PFSK-1 (cell line): ENCODE measurements at regions not wholly inside any gene's neighbourhood (a gene's known extent, or its start where the extent isn't known, plus 50 kb on each side); places are given as distances from the start of the nearest gene placed in this dataset.

ENCODE experiments used
- FOXP2 ChIP-seq: optimal IDR thresholded peaks from 2 replicates; pipeline ENCODE3; 2011; ENCODE audit warnings: borderline replicate concordance, control low read depth, inconsistent platforms; ENCODE audit not compliant: insufficient read depth; ENCODE audit errors: extremely low read length, extremely low read depth
- POLR2AphosphoS5 ChIP-seq: IDR thresholded peaks from 2 replicates; pipeline ENCODE4 v1.6.1; 2012; ENCODE audit warnings: low read depth, mild to moderate bottlenecking, control low read depth, low read length, moderate library complexity
- SIN3A ChIP-seq: IDR thresholded peaks from 2 replicates; pipeline ENCODE4 v1.6.1; 2012; ENCODE audit warnings: mild to moderate bottlenecking, low read length, moderate library complexity, borderline replicate concordance; ENCODE audit not compliant: insufficient read depth
- TAF1 ChIP-seq: IDR thresholded peaks from 2 replicates; pipeline ENCODE4 v1.6.1; 2012; ENCODE audit warnings: low read length, control low read depth, borderline replicate concordance; ENCODE audit not compliant: insufficient read depth
- TF ChIP-seq, protein P1 (sequence below), 2 experiments: IDR thresholded peaks; 2 replicates each; pipeline versions ENCODE4 v1.6.1 to v1.8.0; 2011 to 2012; ENCODE audit warnings: low read depth in 2 of 2, low read length in 2 of 2, control low read depth in 1 of 2, inconsistent platforms in 1 of 2, mild to moderate bottlenecking in 1 of 2, moderate library complexity in 1 of 2; ENCODE audit not compliant: insufficient read depth in 1 of 2

DNA sequence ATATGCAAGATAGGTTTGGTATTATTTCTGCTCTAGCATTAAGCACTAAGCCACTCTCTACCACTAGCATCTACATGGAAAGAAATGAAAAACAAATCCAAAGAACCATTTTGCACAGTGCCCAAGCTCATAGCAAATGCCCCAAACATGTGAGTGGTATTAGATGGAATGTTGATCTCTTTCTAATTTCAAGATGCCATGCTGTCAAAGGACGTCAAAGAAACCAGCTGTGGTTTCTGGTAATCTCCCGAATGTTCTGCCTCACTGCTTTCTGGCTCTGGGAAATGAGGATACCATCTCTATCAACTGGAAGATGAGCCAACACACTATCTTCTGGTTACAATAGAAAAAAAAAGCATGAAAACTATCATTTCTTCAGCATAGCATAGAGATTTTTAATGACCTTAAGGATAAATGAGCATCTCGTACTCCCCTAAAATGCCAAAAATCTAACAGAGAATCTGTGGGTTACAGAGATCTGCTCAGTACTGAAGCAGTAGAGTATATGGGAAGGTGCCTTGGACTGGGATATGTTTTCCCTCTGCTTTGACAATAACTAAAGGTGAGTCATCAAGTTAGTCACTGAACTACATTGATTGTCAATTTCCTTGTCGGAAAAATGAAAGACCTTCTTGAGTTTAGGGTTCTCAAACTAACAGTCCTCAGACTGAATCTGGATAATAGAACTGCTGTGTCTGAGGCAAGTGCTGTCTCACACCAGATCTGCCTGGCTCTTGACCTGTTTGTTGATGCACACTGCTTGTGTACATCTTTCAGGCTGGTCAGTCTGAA is 244.8 kb upstream of the NCKAP5 start:
- TF ChIP-seq POLR2AphosphoS5 (no peak), SIN3A (no peak), FOXP2 (no peak), TAF1 (no peak)
- TF ChIP-seq, protein P1, sequence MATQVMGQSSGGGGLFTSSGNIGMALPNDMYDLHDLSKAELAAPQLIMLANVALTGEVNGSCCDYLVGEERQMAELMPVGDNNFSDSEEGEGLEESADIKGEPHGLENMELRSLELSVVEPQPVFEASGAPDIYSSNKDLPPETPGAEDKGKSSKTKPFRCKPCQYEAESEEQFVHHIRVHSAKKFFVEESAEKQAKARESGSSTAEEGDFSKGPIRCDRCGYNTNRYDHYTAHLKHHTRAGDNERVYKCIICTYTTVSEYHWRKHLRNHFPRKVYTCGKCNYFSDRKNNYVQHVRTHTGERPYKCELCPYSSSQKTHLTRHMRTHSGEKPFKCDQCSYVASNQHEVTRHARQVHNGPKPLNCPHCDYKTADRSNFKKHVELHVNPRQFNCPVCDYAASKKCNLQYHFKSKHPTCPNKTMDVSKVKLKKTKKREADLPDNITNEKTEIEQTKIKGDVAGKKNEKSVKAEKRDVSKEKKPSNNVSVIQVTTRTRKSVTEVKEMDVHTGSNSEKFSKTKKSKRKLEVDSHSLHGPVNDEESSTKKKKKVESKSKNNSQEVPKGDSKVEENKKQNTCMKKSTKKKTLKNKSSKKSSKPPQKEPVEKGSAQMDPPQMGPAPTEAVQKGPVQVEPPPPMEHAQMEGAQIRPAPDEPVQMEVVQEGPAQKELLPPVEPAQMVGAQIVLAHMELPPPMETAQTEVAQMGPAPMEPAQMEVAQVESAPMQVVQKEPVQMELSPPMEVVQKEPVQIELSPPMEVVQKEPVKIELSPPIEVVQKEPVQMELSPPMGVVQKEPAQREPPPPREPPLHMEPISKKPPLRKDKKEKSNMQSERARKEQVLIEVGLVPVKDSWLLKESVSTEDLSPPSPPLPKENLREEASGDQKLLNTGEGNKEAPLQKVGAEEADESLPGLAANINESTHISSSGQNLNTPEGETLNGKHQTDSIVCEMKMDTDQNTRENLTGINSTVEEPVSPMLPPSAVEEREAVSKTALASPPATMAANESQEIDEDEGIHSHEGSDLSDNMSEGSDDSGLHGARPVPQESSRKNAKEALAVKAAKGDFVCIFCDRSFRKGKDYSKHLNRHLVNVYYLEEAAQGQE (IDR thresholded peaks at IDR 0.05; ENCODE audit: insufficient read depth in 1 of 2, low read depth in 2 of 2, low read length in 2 of 2), result no peak
